EL (cell line): ENCODE measurements at regions not wholly inside any gene's neighbourhood (a gene's known extent, or its start where the extent isn't known, plus 50 kb on each side); places are given as distances from the start of the nearest gene placed in this dataset.

Experiments
- DNase-seq: peaks from one replicate; pipeline ENCODE4 v3.0.0-alpha.2; 2016

DNA sequence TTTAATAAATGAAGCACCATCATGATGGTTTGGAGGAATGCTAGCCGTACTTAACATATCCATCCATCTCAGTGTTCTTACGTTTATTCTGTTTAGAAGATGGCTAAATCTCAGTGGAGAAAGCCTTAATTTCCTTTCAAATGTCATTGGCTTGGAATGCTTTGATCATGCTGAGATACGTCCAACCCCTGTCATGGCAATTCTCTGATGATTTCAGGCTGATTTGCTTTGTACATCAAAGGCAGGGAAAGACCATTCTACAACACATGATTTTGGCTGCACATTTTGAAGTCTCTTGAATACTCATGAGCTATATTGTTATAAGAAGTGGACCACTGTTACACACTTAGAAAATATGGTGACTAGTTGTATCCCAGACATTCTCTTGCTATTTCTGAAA lies 1048.4 kb downstream of the MAT2B start:
- DNase-seq, result no peak

GRCh38 chr5:164555809-164556208 lies 1050.4 kb downstream of the MAT2B start:
- no peak for DNase-seq

DNA sequence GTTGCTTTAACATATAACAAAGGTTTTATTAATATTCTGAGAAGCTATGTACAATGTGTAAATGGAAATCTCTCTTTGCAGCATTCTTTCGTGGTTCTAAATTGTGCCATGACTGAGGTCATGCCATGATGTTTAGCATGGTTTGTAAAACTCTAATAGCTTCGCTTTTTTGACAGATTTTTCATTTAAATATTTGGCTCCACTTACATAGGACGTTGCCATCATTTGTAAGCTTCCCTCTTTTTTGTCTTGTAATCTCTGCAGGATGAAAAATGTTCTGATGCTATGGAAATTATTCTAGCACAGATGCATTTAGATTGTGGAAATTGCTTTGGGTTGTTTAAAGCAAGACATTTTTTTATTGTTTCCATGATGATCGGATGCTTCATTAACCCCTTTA lies 1054.8 kb downstream of the MAT2B start:
- DNase-seq, result no peak

DNA sequence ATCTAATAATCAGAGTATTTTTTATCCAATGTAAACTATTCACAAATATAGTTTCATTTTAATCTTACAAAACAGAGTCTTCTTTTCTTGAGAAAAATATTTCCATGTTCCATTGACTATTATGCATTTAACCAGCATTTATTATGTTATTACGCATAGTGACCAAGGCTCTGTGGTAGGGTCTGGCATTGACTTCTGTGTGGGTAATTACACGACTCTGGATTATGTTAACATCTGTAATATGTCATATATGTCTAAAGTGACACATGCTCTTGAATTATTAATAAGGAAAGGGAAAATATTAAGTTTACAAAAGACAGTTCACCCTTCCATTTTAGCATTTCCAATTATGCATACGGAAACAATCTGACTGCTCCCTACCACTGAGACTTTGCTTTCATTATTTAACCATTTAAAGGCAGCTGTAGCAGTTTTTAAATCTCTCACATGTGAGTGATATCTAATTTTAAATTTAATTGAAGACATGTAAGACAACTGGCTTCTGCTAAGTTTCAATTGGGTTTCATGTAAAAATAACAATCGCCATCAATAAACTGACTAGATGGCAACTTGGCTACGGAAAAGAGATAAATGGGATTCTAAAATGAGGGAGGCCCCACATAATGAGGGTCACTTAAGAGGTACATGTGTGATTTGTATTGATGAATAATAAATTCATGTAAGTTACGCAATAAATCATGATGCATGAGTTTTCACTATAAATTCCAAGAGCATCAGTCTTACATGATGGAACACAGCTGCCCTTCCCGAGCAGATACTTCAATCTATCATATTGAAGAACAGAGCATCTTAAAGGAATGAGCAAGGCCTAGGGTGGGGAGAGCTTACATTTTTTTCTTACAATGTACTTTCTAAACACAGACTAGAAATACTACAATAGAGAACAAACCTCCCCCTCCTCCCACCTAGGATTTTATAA lies 1056.8 kb downstream of the MAT2B start:
- no peak for DNase-seq

- no peak for DNase-seq
Measured at GRCh38 chr5:164563370-164563769, 1058.0 kb downstream of the MAT2B start.

GRCh38 chr5:164573397-164573796 lies 1068.0 kb downstream of the MAT2B start:
- no peak for DNase-seq

DNA sequence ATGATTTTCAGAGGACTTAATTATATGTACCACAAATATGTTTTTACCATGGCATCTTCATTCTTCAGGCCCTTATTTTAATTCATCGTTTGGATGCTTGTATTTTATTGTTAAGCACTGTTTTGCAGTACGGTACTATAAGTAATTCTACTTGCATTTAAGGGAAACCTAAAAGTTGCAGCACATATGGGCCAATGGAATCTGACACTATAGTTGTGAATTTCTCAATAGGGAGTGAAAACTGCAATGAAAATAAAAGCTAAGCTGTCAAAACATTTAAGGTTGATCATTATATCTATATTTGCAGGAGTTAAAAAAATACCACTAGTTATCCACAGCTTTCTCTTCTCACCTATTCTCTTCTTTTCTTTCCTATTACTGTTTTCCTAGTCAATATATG lies 1071.8 kb downstream of the MAT2B start:
- DNase-seq, result no peak

- DNase-seq, result no peak
Measured at GRCh38 chr5:164577742-164578141, 1072.3 kb downstream of the MAT2B start.

DNA sequence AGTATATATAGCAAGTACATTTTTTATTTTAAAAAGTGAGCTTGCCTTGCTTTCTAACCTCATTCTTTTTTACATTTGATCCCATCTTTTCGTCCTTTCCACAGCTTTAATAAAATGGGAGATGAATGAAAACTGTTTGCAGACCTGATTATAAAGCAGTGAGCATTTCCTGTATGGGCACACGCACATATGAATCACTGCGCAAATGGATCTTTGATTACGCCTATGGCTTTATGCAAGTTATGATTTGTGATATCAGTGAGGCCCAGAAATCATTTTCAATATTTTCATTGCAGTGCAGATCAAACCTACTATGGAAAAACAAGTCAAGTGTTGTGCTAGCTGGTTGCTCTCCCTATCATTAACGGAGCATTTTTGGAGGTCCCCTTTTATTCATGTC lies 1073.0 kb downstream of the MAT2B start:
- no peak for DNase-seq

GRCh38 chr5:164578911-164579310 lies 1073.5 kb downstream of the MAT2B start:
- DNase-seq, result no peak

- no peak for DNase-seq
Measured at GRCh38 chr5:164580155-164580554, 1074.7 kb downstream of the MAT2B start.

DNA sequence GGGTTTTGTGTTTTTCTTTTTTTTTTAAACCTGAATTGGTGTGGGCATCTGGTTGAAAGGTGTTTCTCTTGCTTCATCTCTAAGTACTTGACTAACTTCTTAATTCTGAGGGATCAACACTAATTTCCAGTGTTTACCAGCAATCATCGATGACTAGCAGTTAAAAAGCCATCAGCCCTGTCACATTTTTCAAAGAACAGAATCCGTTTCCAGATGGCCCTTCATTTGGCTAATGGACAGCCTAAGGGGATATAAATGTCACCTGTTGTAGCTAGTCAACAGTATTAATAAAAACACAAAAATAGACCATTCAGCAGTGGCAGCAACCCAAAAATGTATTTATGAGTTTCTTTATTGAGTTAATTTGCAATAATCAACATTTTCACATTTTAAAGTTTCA lies 1076.5 kb downstream of the MAT2B start:
- no peak for DNase-seq

DNA sequence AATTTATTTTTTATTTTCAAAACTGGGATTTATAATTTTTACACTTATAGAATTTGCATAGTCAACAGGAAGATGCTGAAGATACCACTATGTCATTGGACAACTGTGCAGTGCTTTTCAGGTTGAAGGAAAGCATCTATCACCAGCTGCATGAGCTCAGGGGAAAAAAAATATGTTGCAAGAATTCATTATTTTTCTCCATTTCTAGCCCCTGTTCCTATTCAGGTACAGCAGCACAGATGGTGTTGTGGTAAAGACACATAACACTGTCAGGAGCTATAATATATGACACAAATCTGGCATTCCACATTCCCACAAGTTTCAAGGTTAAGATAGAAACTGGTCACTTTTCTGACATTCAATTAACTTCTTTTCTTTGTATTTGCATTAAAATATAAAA lies 1088.6 kb downstream of the MAT2B start:
- DNase-seq, result no peak

- no peak for DNase-seq
Measured at GRCh38 chr5:164597293-164597900, 1092.0 kb downstream of the MAT2B start.

GRCh38 chr5:164600274-164600673 lies 1094.9 kb downstream of the MAT2B start:
- DNase-seq, result no peak

GRCh38 chr5:164600929-164601535 lies 1095.6 kb downstream of the MAT2B start:
- DNase-seq, result no peak

- DNase-seq, result no peak
Measured at GRCh38 chr5:164608507-164608906, 1103.1 kb downstream of the MAT2B start.

DNA sequence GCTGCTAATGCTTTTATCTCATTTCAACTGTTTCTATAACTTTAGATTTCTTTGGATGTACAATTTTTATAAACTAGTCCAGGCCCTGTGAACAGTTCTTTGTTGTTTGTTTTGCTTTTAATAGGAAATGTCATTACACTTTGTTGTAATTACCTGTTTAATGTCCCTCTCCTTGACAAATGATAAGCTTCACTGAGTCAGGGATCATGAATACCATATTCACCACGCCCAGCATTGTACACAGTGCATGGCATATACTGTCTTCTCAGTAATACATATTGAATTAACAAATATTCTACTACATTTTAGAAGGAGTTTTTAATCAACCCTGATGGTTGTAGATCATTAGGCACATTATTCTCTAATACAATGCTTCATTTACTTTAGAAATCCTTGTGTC lies 1105.0 kb downstream of the MAT2B start:
- DNase-seq, result no peak

DNA sequence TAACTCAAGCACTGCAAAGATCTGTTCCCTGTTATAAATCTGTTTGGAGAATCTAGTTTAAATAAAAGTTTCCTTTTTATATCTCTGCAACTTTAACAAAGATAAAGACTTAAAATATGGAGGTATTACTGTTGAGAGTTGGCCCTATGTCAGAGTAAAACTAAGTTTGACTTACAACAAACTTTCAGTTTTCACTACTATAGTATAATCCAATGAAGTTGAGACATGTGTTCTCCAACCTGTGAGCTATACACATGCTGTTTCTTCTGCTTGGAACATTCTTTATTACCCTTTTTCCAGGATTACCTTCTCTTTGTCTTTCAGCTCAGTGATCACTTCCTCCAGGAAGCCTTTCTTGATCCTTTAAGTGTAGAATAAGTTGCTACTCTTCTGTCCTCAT lies 1109.3 kb downstream of the MAT2B start:
- DNase-seq, result no peak

GRCh38 chr5:164617290-164617689 lies 1111.9 kb downstream of the MAT2B start:
- DNase-seq, result no peak

- no peak for DNase-seq
Measured at GRCh38 chr5:164627021-164627420, 1121.6 kb downstream of the MAT2B start.

- no peak for DNase-seq
Measured at GRCh38 chr5:164636456-164636855, 1131.0 kb downstream of the MAT2B start.

DNA sequence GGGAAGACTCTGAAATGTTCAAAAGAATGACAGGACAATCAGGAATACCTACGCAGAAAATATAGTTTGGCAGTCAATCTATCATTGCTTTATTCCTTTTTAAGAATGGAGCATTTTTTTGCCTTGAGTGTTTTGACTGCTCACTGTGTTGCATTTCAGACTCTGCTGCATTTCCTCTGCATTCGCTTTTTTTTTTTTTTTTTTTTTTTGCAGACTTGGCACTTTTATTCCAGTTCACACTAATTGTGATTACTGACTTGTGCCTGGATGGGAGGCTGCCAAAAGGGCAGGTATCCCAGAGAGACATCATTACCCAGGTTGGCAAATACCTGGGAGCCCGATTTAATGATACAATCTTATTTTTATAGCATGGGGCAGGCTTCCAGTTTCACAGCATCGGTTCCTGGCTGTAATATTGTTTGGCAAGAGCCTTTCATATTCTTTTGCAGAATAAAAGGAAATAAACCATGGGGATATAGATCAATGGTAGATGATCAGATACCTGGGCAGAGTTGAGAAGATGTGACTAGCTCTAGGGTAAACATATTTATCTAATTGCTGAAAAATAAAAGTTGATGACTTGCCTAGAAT lies 1132.6 kb downstream of the MAT2B start:
- DNase-seq, result no peak

DNA sequence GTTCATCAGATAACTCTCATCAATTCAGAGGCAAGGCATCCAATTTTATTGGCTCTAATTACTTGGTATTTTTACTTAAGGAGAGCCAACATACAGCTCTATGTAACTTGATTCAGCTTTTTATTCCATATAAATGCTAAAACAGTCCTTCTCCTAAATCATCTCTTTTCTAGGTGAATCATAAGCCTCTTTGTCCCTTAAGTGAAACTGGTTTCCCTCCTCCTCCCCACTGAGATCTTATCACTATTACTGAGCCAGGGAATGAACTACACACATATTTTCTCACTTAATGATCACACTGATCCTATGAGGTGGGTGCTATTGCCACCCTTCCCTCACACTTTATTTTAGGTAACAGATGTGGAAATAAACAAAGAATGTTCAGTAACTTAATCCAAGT lies 1143.8 kb downstream of the MAT2B start:
- DNase-seq, result no peak
